HuH-7 (cell line): ENCODE measurements at regions not wholly inside any gene's neighbourhood (a gene's known extent, or its start where the extent isn't known, plus 50 kb on each side); places are given as distances from the start of the nearest gene placed in this dataset.
"Not testable (repeated sequence)": the region's sequence is repeated elsewhere in the genome, so short reads cannot be mapped to it uniquely, and the experiment has no call there.

Source experiments
- DNase-seq: peaks from one replicate; pipeline ENCODE4 v3.0.0; 2011; ENCODE audit warnings: low spot score

DNA sequence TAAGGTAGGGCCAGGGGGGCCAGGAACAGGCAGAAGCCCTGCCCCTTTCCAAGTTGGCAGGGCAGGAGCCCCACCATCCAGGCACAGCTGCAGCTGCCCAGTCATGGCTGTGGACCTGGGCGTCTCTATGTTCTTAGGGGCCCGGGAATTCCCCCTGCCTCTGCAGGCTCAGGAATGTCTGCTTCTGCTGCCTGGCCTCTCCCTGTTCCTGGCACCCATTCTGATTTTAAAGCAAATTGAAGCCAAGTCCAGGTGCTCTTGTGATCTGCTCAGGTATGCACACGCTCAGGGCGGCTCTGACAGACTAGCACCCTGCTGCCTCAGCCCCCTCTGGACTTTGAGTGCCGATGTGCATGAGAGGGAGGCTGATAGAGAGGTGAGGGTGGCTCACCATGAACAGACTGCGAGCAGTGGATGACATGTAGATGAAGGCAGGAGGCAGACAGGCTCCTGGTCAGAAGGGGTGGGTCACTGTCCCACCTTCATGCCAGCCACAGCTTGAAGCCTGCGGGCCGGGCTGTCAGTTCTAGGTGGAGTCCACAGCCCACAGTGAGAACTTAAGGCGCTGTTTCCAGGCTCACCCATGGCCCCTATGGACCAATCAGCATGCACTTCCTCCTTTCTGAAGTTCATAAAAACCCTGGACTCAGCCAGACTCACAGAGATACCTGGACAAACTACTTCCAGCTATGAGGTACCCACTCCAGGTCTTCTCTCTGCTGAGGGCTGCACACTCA lies 747.8 kb upstream of the GBE1 start:
- DNase-seq: no peak

GRCh38 chr3:82506204-82506603 lies 744.8 kb upstream of the GBE1 start:
- no peak for DNase-seq

GRCh38 chr3:82505079-82505756 lies 743.8 kb upstream of the GBE1 start:
- DNase-seq: no peak

GRCh38 chr3:82498186-82498585 lies 736.7 kb upstream of the GBE1 start:
- DNase-seq: no peak

DNA sequence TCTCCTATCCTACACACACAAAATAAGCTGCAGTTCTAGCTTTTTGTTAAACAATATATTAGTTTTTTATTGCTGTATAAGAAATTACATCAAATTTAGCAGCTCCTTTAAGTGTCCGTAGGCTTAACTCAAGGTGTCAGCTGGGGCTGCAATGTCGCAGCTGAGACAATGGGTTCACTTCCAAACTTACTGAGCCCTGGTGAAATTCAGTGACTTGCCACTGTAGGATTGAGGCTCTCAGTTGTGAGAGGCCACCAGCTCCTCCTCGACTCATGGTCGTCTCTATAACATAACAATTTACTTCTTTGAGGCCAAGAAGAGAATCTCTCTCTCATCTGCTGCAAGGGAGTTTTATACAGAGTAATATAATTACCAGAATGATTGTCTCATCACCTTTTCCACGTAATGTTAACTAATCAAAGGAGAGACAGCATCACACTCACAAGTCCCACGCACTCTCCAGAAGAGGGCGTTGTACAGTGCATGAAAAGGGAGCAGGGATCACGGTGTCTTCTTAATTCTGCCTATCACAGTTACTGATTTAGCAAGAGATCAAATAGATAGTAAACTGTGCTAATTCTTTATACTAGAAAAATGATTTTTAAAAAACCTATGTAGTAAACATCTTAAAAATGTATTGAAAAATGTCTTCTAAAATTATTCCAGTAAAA lies 735.6 kb upstream of the GBE1 start:
- peak; percentile 4 for DNase-seq

DNA sequence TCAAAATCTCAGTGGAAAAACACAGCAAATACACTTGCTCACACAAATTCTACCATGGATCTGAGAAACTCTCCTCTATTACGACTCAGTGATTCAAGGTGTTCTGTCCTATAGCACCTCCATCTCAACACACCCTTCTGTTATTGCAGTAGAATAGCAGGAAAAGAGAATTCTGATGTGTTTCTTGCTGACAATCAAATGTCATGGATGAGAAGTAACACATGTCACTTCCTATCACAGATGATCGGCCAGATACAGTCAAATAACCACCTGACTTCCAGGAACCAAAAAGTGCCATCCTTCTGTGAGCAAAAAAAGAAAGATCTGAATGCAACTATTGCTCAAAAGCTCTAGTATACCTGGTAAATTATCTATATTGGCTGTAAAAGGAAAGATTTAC lies 734.2 kb upstream of the GBE1 start:
- no peak for DNase-seq

GRCh38 chr3:82494977-82495489 lies 733.6 kb upstream of the GBE1 start:
- DNase-seq: no peak

DNA sequence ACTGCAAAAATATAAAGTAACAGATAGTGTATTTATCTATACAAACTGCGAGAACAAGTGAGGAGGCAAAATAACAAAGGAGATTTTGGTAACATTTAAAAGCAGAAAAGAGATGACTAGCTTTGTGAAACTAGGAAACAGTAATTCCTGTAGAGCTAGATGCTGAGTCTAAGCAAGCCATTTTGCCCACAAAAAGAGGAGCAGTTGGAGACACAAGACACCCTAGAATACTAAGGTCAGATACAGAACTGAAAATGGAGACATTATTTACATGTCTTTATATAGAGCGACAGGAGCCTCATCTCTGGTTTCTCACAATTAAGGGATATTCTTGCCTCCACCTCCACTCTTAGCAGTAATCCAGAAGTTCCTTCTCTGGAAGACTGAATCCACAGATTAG lies 732.4 kb upstream of the GBE1 start:
- DNase-seq: no peak

- DNase-seq: no peak
Measured at GRCh38 chr3:82475306-82475705, 713.9 kb upstream of the GBE1 start.

GRCh38 chr3:82474711-82475110 lies 713.3 kb upstream of the GBE1 start:
- DNase-seq: no peak

DNA sequence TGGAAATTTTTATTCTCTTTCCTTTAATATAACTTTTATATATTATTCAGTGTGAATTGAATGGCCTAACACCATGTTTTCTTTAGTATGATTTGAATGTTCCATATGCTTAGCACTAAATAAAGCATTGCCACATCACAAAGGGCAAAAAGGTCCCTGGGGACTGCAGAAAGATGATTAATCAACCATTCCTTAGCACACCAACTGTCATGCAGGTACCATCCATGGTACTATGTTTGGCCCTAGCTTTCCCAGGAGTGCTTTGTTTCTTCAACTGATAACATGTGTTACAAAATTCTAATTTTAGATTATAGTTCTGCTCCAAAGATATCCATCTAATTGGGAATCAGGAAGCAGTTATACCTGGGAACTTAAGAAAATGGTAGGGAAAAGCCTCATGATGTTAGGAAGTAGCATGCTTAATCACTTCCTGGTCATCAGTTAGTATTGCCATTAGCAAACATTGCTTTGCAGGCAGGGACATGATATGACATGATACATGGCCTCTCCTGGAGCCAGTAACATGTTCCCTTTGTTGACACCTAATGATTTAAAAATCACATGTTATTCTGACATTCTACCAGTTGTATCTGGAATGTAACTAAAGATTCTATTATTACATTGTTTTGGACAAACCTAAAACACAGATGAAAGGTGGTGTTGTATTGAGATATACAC lies 712.6 kb upstream of the GBE1 start:
- DNase-seq: no peak

GRCh38 chr3:82467051-82467450 lies 705.6 kb upstream of the GBE1 start:
- no peak for DNase-seq

GRCh38 chr3:82462977-82463376 lies 701.5 kb upstream of the GBE1 start:
- DNase-seq: no peak

DNA sequence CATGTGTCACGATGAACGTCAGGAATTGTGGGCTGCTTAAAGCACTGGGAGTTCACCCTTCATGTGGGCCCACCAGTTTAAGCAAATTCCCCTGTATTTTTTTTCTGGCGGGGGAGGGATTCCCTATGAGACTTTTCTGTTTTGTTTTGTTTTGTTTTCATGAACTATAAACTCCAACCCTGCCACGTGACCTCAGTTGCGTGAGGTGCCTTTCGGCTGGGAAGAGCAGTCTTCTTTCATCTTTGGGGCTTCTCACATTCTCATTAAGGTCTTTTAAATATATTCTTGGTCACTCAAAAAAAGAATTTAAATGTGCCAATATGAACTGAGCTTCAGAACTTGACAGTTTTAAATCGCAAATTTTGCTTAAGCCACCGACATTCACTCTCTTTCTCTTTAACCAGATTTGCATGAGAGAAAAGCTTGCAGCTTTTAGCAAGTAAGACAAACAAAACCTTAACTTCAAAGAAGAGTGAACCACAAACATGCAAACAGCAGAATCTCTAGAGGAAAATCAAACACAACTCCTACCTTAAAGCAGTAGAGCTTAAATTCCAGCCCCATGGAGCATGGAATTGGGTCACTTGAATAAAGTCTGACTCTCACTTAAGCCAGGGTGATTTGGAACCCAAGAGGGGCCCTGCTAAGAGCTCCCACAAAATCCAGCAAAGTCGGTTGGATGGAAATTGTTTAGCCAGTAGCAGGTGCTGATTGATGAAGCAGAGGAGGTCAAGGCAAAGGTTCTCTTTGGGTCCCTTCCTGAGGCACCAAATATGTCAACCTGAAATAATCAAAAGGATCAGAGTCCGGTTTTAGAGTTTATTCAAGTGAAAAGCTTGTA lies 699.8 kb upstream of the GBE1 start:
- DNase-seq: no peak

DNA sequence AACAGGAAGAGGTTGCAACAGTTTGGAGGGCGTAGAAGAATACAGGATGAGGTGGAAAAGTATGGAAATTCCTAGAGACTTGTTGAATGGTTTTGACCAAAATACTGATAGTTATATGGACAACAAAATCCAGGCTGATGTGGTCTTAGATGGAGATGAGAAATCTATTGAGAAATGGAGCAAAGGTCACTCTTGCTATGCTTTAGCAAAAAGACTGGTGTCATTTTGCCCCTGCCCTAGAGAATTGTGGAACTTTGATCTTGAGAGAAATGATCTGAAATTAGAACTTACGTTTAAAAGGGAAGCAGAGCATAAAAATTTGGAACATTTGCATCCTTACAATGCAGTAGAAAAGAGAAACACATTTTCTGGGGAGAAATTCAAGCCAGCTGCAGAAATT lies 686.9 kb upstream of the GBE1 start:
- DNase-seq: no peak

DNA sequence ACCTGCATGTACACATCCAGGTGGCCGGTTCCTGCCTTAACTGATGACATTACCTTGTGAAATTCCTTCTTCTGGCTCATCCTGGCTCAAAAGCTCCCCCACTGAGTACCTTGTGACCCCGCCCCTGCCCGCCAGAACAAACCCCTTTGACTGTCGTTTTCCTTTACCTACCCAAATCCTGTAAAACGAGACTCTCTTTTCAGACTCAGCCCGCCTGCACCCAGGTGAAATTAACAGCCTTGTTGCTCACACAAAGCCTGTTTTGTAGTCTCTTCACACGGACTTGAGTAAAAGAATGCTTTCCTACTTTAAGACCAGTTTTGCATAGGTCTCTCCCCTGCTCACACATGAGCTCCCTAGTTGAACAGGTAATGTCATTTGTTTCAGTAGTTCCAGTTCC lies 667.4 kb upstream of the GBE1 start:
- DNase-seq: not testable (repeated sequence)

DNA sequence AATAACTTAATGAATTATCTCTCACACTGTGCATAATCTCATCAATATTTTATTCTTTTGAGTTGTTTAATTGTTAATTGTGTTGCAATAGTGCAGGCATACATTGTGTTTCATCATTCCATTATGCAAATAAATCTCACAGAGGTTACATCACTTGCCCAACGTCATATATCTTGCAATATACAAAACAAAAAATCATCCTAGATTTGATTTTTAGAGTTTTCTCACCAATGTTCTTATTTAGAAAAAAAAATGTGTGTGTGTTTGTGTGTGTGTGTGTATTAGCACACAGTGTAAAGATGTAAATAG lies 662.5 kb upstream of the GBE1 start:
- no peak for DNase-seq

GRCh38 chr3:82423268-82424030 lies 662.0 kb upstream of the GBE1 start:
- no peak for DNase-seq

DNA sequence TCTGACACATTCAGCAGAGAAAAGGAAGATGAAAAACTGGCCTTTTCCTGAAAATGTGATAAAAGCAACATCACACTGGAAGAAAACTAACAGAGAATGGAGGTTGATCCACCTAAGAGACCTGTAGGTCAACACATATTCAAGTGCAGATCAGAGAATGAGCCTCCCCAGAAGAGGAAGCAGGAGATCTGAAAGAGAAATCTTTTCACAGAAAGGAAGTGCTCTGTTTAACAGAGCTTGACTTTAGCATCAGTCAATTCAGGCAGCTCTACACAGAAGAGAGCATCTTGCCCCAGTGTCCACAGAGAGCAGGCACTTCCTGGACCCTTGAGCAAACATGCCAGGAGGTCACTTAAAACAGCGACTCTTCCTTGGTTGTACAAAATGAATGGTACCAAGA lies 655.4 kb upstream of the GBE1 start:
- DNase-seq: no peak

DNA sequence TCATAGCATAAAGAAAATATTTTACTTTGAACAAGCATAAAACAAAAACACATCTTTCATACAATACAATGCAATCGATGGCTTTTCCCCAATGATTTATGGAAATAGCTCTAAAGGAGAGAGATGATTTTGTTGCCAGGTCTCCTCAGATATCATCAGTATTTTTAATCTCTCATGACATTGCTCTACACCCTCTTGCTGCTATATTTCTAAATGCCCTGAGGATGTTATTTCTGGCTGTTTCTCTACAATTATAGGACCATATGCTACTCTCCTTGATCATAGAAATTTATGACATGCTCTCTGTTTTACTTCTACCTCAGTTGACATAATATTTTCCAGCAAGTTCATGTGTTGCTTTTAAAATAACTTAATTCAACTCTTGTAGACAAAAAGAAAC lies 654.9 kb upstream of the GBE1 start:
- DNase-seq: no peak

- DNase-seq: no peak
Measured at GRCh38 chr3:82413171-82413570, 651.7 kb upstream of the GBE1 start.
